Hepatocyte (in vitro differentiated cells): ENCODE measurements at regions not wholly inside any gene's neighbourhood (a gene's known extent, or its start where the extent isn't known, plus 50 kb on each side); places are given as distances from the start of the nearest gene placed in this dataset.

Experiments
- DNase-seq: peaks from one replicate; pipeline ENCODE4 v3.0.0-alpha.2; 2016; ENCODE audit warnings: low spot score
- H2AFZ ChIP-seq: fragments of 200-600 bp; sonication (generic); 2 replicates; pipeline ENCODE4 v1.6.0; 2016; ENCODE audit warnings: antibody characterized with exemption, mild to moderate bottlenecking
- H3K27ac ChIP-seq: fragments of 200-600 bp; sonication (generic); 2 replicates; pipeline ENCODE4 v1.5.1; 2016; ENCODE audit warnings: mild to moderate bottlenecking
- H3K27me3 ChIP-seq: fragments of 200-600 bp; sonication (generic); 2 replicates; pipeline ENCODE4 v1.6.1; 2016
- H3K36me3 ChIP-seq: fragments of 200-600 bp; sonication (generic); replicated peaks from 2 replicates; pipeline ENCODE4 v1.5.1; 2016; ENCODE audit warnings: low read depth; ENCODE audit not compliant: insufficient read depth
- H3K4me1 ChIP-seq: fragments of 200-600 bp; sonication (generic); 2 replicates; pipeline ENCODE4 v1.5.1; 2016; ENCODE audit warnings: mild to moderate bottlenecking, moderate library complexity; ENCODE audit not compliant: insufficient read depth
- H3K4me2 ChIP-seq: fragments of 200-600 bp; sonication (generic); 2 replicates; pipeline ENCODE4 v1.6.0; 2016
- H3K4me3 ChIP-seq: fragments of 200-600 bp; sonication (generic); 2 replicates; pipeline ENCODE4 v1.5.1; 2016; ENCODE audit warnings: mild to moderate bottlenecking
- H3K79me2 ChIP-seq: fragments of 200-600 bp; sonication (generic); 2 replicates; pipeline ENCODE4 v1.6.0; 2017; ENCODE audit warnings: mild to moderate bottlenecking
- H3K9me2 ChIP-seq: fragments of 200-600 bp; sonication (generic); replicated peaks from 2 replicates; pipeline ENCODE4 v1.6.0; 2017; ENCODE audit warnings: mild to moderate bottlenecking; ENCODE audit not compliant: insufficient read depth
- H3K9me3 ChIP-seq: fragments of 200-600 bp; sonication (generic); 2 replicates; pipeline ENCODE4 v1.5.1; 2016; ENCODE audit warnings: low read depth, mild to moderate bottlenecking
- H4K20me1 ChIP-seq: fragments of 200-600 bp; sonication (generic); 2 replicates; pipeline ENCODE4 v1.6.0; 2016; ENCODE audit warnings: mild to moderate bottlenecking; ENCODE audit not compliant: insufficient read depth, poor library complexity, severe bottlenecking
- EZH2 ChIP-seq: fragments of 200-600 bp; sonication (generic); IDR thresholded peaks from 2 replicates; pipeline ENCODE4 v1.6.1; 2016; ENCODE audit warnings: antibody characterized with exemption, mild to moderate bottlenecking, borderline replicate concordance
- EZH2phosphoT487 ChIP-seq: fragments of 200-600 bp; sonication (generic); IDR thresholded peaks from one replicate; pipeline ENCODE4 v1.6.1; 2018; ENCODE audit warnings: antibody characterized with exemption, mild to moderate bottlenecking, low read depth, moderate library complexity; ENCODE audit not compliant: unreplicated experiment, severe bottlenecking
- WGBS: methylation state at CpG from one replicate; pipeline ENCODE4 v1.1.6; 2016; ENCODE audit warnings: low lambda C conversion rate; ENCODE audit errors: missing lambda C conversion rate; 5-methylcytosine and 5-hydroxymethylcytosine counted together
- TF ChIP-seq, protein P1 (sequence below): fragments of 200-600 bp; sonication (generic); IDR thresholded peaks from 2 replicates; pipeline ENCODE4 v1.5.1; 2016; ENCODE audit warnings: antibody characterized with exemption, mild to moderate bottlenecking; ENCODE audit not compliant: poor library complexity

DNA sequence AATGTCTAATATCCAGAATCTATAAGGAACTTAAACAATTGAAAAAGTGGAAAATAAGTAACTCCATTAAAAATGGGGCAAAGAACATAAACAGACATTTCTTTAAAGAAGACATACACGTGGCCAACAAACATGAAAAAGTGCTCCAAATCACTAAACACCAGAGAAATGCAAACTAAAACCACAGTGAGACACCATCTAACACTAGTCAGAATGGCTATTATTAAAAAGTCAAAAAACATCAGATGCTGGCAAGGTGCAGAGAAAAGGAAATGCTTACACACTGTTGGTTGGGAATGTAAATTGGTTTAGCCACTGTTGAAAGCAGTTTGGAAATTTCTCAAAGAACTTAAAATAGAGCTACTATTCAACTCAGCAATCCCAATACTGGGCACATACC is 169.2 kb upstream of the MANEA start:
- no peak overlapping the region for H2AFZ ChIP-seq
- no peak overlapping the region for H3K4me2 ChIP-seq
- H3K27me3 ChIP-seq: no peaks in the 10 kb centered on the region
- no peak overlapping the region for H3K4me3 ChIP-seq
- 68% methylated on average over 1 of the region's 1 CpG for WGBS
- no peaks in the 10 kb centered on the region for H3K36me3 ChIP-seq
- no peaks in the 10 kb centered on the region for H3K4me1 ChIP-seq
- DNase-seq: no peak
- no peaks in the 10 kb centered on the region for H3K79me2 ChIP-seq
- TF ChIP-seq EZH2: no peak
- TF ChIP-seq EZH2phosphoT487: no peak
- TF ChIP-seq, protein P1, sequence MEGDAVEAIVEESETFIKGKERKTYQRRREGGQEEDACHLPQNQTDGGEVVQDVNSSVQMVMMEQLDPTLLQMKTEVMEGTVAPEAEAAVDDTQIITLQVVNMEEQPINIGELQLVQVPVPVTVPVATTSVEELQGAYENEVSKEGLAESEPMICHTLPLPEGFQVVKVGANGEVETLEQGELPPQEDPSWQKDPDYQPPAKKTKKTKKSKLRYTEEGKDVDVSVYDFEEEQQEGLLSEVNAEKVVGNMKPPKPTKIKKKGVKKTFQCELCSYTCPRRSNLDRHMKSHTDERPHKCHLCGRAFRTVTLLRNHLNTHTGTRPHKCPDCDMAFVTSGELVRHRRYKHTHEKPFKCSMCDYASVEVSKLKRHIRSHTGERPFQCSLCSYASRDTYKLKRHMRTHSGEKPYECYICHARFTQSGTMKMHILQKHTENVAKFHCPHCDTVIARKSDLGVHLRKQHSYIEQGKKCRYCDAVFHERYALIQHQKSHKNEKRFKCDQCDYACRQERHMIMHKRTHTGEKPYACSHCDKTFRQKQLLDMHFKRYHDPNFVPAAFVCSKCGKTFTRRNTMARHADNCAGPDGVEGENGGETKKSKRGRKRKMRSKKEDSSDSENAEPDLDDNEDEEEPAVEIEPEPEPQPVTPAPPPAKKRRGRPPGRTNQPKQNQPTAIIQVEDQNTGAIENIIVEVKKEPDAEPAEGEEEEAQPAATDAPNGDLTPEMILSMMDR: no peak
- no peaks in the 10 kb centered on the region for H4K20me1 ChIP-seq
- no peak overlapping the region for H3K27ac ChIP-seq
- H3K9me2 ChIP-seq: no peaks in the 10 kb centered on the region
- no peaks in the 10 kb centered on the region for H3K9me3 ChIP-seq

DNA sequence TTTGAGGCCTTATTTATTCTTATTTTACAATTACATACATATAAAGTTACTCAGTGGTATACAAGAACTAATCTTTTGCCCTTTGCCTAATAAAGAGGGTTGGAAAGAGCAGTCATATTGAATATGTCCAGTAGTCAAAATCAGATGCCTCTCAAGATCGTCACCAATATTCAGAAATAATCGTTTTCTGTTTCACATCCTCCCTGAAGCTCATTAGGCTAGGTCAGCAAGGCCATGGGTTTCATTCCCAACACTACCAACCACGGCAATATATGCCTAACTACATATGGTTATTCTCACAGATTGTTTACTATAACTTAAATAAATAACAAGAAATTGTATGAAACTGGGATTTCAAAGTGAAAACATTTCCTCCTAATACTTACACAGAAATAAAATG is 167.2 kb upstream of the MANEA start:
- Histone ChIP-seq H2AFZ (no peak overlapping the region), H3K27ac (no peak overlapping the region), H3K4me1 (no peaks in the 10 kb centered on the region), H3K79me2 (no peaks in the 10 kb centered on the region), H3K4me3 (no peak overlapping the region), H3K9me2 (no peaks in the 10 kb centered on the region), H4K20me1 (no peaks in the 10 kb centered on the region), H3K4me2 (no peak overlapping the region), H3K36me3 (no peaks in the 10 kb centered on the region), H3K9me3 (no peaks in the 10 kb centered on the region), H3K27me3 (no peaks in the 10 kb centered on the region)
- 82% methylated on average over 3 of the region's 3 CpGs for WGBS
- no peak for DNase-seq
- no peak for TF ChIP-seq EZH2
- TF ChIP-seq, protein P1: no peak
- TF ChIP-seq EZH2phosphoT487: no peak

DNA sequence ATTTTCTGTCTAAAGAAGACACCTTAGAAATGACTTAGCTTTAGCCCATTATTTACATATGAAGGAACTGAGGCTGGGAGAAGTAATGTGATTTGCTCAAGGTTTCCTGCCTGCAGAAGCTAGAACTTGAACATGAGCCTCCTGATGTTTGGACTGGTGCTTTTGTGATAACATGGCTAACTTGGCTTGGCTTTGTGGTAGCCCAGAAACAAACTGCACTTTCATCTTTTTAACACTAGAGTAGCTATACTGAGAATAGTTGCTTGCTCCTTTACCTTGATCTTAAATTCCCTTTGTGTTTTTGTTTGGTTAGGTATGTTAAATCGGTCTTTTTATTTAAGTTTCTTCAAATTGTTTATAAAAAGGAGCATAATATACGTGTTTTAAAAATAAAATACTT is 163.5 kb upstream of the MANEA start:
- no peak for DNase-seq
- no peak overlapping the region for H3K4me3 ChIP-seq
- H3K9me3 ChIP-seq: no peaks in the 10 kb centered on the region
- no peak overlapping the region for H3K4me2 ChIP-seq
- no peak overlapping the region for H2AFZ ChIP-seq
- H3K27ac ChIP-seq: no peak overlapping the region
- no peaks in the 10 kb centered on the region for H3K79me2 ChIP-seq
- no peaks in the 10 kb centered on the region for H3K36me3 ChIP-seq
- WGBS: 75% methylated on average over 2 of the region's 2 CpGs
- no peaks in the 10 kb centered on the region for H4K20me1 ChIP-seq
- no peaks in the 10 kb centered on the region for H3K9me2 ChIP-seq
- TF ChIP-seq EZH2phosphoT487 (no peak), EZH2 (no peak)
- TF ChIP-seq, protein P1: no peak
- no peaks in the 10 kb centered on the region for H3K4me1 ChIP-seq
- H3K27me3 ChIP-seq: no peaks in the 10 kb centered on the region

DNA sequence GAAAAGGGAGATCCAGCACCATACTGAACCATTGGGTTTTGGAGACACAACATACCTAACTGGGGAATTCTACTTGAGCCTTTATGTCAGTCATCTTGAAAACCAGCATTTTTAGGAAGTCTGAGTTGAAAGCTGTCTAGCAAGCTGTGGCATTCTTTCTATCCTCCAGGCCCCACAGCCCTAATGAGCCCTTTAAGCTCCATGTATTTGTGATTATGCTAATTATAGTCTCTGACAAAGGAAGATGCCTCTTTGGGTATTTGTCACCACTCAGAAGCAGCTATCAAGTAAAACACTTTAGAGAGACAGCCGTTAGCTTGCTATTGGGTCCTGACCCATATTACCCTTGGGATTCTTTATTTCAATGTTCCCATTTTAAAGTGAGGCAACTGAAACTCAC is 159.5 kb upstream of the MANEA start:
- H3K4me2 ChIP-seq: no peak overlapping the region
- no peak for DNase-seq
- H3K79me2 ChIP-seq: no peaks in the 10 kb centered on the region
- no peak overlapping the region for H3K27ac ChIP-seq
- no peaks in the 10 kb centered on the region for H3K36me3 ChIP-seq
- TF ChIP-seq EZH2 (no peak), EZH2phosphoT487 (no peak)
- TF ChIP-seq, protein P1: no peak
- H2AFZ ChIP-seq: no peak overlapping the region
- no peak overlapping the region for H3K4me3 ChIP-seq
- H3K4me1 ChIP-seq: no peaks in the 10 kb centered on the region
- H4K20me1 ChIP-seq: no peaks in the 10 kb centered on the region
- H3K27me3 ChIP-seq: no peaks in the 10 kb centered on the region
- H3K9me3 ChIP-seq: no peaks in the 10 kb centered on the region
- H3K9me2 ChIP-seq: no peaks in the 10 kb centered on the region
- 0% methylated on average over 1 of the region's 1 CpG for WGBS
